Esophagus muscularis mucosa (tissue), 4 donors: ENCODE measurements at regions not wholly inside any gene's neighbourhood (a gene's known extent, or its start where the extent isn't known, plus 50 kb on each side); places are given as distances from the start of the nearest gene placed in this dataset.

ENCODE experiments used
- DNase-seq: peaks from one replicate; pipeline ENCODE4 v3.0.0-alpha.2; 2017; ENCODE audit errors: extremely low spot score
- H3K27ac ChIP-seq, 4 donors: fragments of 200-600 bp; sonication (generic); replicated peaks in 1 of 4; 1 replicate in 3 of 4; 2 replicates in 1 of 4; pipeline ENCODE4 v1.5.1; 2016 to 2019; ENCODE audit warnings: mild to moderate bottlenecking in 1 of 4
- H3K27me3 ChIP-seq, 4 donors: fragments of 200-600 bp; sonication (generic); one replicate each; pipeline versions ENCODE4 v1.5.1 to v1.6.0; 2016 to 2019
- H3K36me3 ChIP-seq, 4 donors: fragments of 200-600 bp; sonication (generic); one replicate each; pipeline ENCODE4 v1.5.1; 2016 to 2019
- H3K4me1 ChIP-seq, 4 donors: fragments of 200-600 bp; sonication (generic); one replicate each; pipeline ENCODE4 v1.5.1; 2016 to 2019
- H3K4me3 ChIP-seq, 4 donors: fragments of 200-600 bp; sonication (generic); 1 replicate in 2 of 4; 2 replicates in 2 of 4; pipeline ENCODE4 v1.5.1; 2016 to 2019; ENCODE audit warnings: mild to moderate bottlenecking in 4 of 4, moderate library complexity in 1 of 4
- H3K9me3 ChIP-seq, 4 donors: fragments of 200-600 bp; sonication (generic); 1 replicate in 3 of 4; 2 replicates in 1 of 4; pipeline ENCODE4 v1.5.1; 2016 to 2019
- CTCF ChIP-seq, 3 experiments: fragments of 200-600 bp in 2 of 3; fragments of 450-650 bp in 1 of 3; sonication (generic) in 2 of 3; IDR thresholded peaks; one replicate each; pipeline ENCODE4 v1.5.1; 2017 to 2019; ENCODE audit warnings: antibody characterized with exemption in 3 of 3, mild to moderate bottlenecking in 2 of 3, moderate library complexity in 1 of 3
- EP300 ChIP-seq: sonication (generic); formaldehyde crosslinking; IDR thresholded peaks from one replicate; pipeline ENCODE4 v1.6.1; 2017; ENCODE audit warnings: antibody characterized with exemption
- POLR2A ChIP-seq: fragments of 450-650 bp; IDR thresholded peaks from one replicate; pipeline ENCODE4 v1.6.1; 2017; ENCODE audit warnings: antibody characterized with exemption, moderate library complexity, mild to moderate bottlenecking, low read depth
- POLR2AphosphoS5 ChIP-seq, 2 donors: sonication (generic); formaldehyde crosslinking; IDR thresholded peaks; one replicate each; pipeline ENCODE4 v1.6.1; 2017; ENCODE audit warnings: antibody characterized with exemption in 2 of 2
- WGBS: methylation state at CpG from one replicate; pipeline ENCODE4 v1.1.5; 2018; 5-methylcytosine and 5-hydroxymethylcytosine counted together
- intact Hi-C: fragments of 100-400 bp; cut with DNase I; formaldehyde crosslinking; loops from one replicate; pipeline ENCODE4 v1.15.1; 2023

- no peaks in the 10 kb centered on the region for H3K4me1 ChIP-seq
- TF ChIP-seq EP300 = no peak
- no peak for TF ChIP-seq CTCF (IDR thresholded peaks at IDR 0.05)
- TF ChIP-seq POLR2AphosphoS5 (IDR thresholded peaks at IDR 0.05) = no peak
- no peak for TF ChIP-seq POLR2A
- DNase-seq = no peak
- intact Hi-C loops = no loop called here
- H3K27ac ChIP-seq = no peak overlapping the region
- H3K27me3 ChIP-seq = no peaks in the 10 kb centered on the region
- H3K4me3 ChIP-seq = no peak overlapping the region
- H3K9me3 ChIP-seq = no peaks in the 10 kb centered on the region
- H3K36me3 ChIP-seq = no peaks in the 10 kb centered on the region
- WGBS = 89% methylated on average over 2 of the region's 2 CpGs
Observed at GRCh38 chr12:89839444-89839843, 130.8 kb upstream of the ATP2B1 start.

DNA sequence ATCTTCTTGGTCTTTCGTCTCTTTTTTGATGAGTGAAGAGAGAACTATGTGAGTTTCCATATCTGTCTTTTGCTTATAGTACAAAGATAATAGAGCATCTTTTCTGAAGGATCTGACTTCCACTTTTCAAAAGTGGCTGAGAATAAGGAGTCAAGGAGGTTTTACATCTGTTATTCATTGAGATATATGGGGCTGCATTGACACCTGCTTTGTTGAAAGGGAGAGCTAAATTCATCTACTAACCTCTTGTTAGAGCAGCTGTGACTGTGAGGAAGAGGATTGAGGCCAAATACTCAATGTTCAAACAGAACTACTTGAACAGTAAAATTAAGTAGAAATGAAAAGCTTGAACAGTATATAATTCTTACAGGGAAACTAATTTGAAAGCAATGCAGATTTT lies 130.2 kb upstream of the ATP2B1 start:
- H3K27ac ChIP-seq = no peak overlapping the region
- no peak for DNase-seq
- intact Hi-C loops = no loop called here
- no peak for TF ChIP-seq CTCF (IDR thresholded peaks at IDR 0.05)
- no peak for TF ChIP-seq EP300
- no peak for TF ChIP-seq POLR2AphosphoS5 (IDR thresholded peaks at IDR 0.05)
- no peak for TF ChIP-seq POLR2A
- 66% methylated on average over 1 of the region's 1 CpG for WGBS
- no peak overlapping the region for H3K4me3 ChIP-seq
- H3K36me3 ChIP-seq = no peaks in the 10 kb centered on the region
- no peaks in the 10 kb centered on the region for H3K4me1 ChIP-seq
- no peaks in the 10 kb centered on the region for H3K27me3 ChIP-seq
- no peaks in the 10 kb centered on the region for H3K9me3 ChIP-seq

DNA sequence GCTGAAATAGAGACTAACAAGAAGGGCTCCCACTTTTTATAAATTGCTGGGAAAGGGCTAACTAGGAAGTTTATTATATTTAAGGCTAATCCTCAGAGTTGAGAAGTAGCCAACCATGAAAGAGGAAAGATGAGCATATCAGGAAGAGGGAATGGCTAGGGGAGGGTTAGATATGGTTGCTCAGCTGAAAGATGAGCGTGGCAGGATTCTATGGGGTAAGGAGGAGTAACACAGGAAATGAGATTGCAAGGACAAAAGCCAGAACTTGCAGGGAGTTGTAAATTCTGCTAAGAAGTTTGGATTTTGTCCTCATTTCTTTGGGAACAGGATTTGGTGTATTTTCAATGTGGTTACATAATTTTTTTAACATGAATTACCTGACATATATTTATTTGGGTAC lies 127.4 kb upstream of the ATP2B1 start:
- DNase-seq = no peak
- intact Hi-C loops = no loop called here
- WGBS = 91% methylated on average over 1 of the region's 1 CpG

DNA sequence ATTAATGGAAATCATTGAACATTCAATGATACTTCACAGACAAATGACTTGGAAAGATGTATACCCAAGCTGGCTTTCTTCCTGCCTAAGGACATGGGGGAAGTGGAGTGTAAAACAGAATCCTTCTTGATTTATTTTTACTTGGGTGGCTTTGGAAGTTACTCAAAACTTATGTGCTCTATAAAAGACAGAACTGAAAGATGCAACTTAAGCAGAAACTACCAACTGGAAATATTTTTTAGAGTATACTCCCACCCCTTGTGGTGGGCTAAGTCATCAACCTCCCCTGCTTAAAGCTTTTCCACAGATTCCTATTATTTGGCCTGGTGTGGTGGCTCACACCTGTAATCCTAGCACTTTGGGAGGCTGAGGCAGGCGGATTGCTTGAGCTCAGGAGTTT lies 126.0 kb upstream of the ATP2B1 start:
- Histone ChIP-seq H3K27ac (no peak overlapping the region), H3K27me3 (no peaks in the 10 kb centered on the region), H3K36me3 (no peaks in the 10 kb centered on the region), H3K4me1 (no peaks in the 10 kb centered on the region), H3K4me3 (no peak overlapping the region), H3K9me3 (no peaks in the 10 kb centered on the region)
- TF ChIP-seq POLR2AphosphoS5 (IDR thresholded peaks at IDR 0.05) (no peak), CTCF (IDR thresholded peaks at IDR 0.05) (no peak), EP300 (no peak), POLR2A (no peak)
- intact Hi-C loops = no loop called here
- WGBS = 85% methylated on average over 1 of the region's 1 CpG
- DNase-seq = no peak

More for the DNA sequence above, 127.4 kb upstream of the ATP2B1 start:
- Histone ChIP-seq H3K27me3 (no peaks in the 10 kb centered on the region), H3K27ac (no peak overlapping the region), H3K9me3 (no peaks in the 10 kb centered on the region), H3K4me1 (no peaks in the 10 kb centered on the region), H3K36me3 (no peaks in the 10 kb centered on the region), H3K4me3 (no peak overlapping the region)
- TF ChIP-seq POLR2A (no peak), POLR2AphosphoS5 (IDR thresholded peaks at IDR 0.05) (no peak), CTCF (IDR thresholded peaks at IDR 0.05) (no peak), EP300 (no peak)
